AML-193 (cell line): ENCODE measurements at regions not wholly inside any gene's neighbourhood (a gene's known extent, or its start where the extent isn't known, plus 50 kb on each side); places are given as distances from the start of the nearest gene placed in this dataset.

Source experiments
- DNase-seq, 2 experiments: peaks; one replicate each; lab custom pipeline; 2025; lab: John Stamatoyannopoulos, UW

- DNase-seq, result no peak
These were observed 258.1 kb downstream of the IRX2 start for GRCh38 chr5:2493356-2493755.

DNA sequence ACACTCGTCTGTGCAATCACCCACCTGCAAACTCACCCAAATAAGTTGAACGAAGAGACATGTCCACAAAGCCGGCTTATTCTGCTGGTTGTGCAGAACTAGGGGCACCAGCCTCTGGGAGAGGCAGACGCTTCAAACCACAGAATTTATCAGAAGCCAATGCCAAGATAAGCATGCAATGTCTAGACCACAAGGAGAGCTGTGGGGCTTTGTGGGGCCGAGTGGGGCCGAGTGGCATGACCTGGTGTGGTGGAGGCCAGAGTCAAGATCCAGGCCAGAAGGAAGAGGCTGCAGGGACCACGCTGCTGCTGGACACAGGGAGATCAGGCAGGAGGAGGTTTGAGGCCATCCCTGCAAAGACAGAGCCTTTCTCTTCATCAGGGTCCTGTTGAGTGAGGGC is 259.0 kb downstream of the IRX2 start:
- no peak for DNase-seq

DNA sequence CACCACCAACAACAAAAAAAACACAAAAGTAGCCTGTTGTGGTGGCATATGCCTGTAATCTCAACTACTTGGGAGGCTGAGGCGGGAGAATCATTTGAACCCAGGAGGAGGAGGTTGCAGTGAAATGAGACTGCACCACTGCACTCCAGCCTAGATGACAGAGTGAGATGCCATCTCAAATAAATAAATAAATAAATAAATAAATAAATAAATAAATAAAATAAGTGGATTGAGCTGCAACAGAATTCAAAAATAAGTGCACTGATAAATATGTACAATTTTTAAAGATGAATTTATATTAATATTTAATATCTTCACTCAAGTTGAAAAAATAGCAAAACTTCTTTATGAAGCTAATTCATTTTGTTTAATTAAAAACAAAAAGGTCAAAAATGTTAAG is 259.6 kb downstream of the IRX2 start:
- no peak for DNase-seq

GRCh38 chr5:2489306-2489705 is 262.2 kb downstream of the IRX2 start:
- DNase-seq, result no peak

- no peak for DNase-seq
These were observed 262.9 kb downstream of the IRX2 start for GRCh38 chr5:2488593-2488992.

- no peak for DNase-seq
These were observed 264.2 kb downstream of the IRX2 start for GRCh38 chr5:2487152-2487763.

GRCh38 chr5:2486373-2486772 is 265.1 kb downstream of the IRX2 start:
- no peak for DNase-seq

GRCh38 chr5:2482778-2483177 is 268.7 kb downstream of the IRX2 start:
- DNase-seq, result no peak

DNA sequence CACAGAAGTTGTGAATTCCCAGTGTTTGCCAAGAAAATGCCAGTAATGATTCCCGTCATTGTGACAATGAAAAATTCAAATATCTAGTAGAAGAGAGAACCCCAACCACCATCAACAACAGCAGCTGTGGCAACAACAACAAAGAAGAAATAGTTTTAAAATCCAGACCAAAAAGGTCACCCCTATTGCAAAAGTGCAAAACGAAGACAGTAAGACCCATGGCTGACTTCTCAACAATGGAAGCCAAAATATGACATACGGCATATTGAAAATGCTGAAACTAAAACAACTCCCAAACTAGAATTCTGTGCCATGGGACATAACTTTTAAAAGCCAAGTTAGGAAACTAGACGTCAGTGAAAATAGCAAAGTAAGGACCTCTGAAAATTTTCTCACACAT is 270.6 kb downstream of the IRX2 start:
- no peak for DNase-seq

GRCh38 chr5:2475902-2476301 is 275.6 kb downstream of the IRX2 start:
- no peak for DNase-seq

- no peak for DNase-seq
These were observed 278.8 kb downstream of the IRX2 start for GRCh38 chr5:2472670-2473069.

GRCh38 chr5:2471152-2471879 is 280.2 kb downstream of the IRX2 start:
- no peak for DNase-seq

DNA sequence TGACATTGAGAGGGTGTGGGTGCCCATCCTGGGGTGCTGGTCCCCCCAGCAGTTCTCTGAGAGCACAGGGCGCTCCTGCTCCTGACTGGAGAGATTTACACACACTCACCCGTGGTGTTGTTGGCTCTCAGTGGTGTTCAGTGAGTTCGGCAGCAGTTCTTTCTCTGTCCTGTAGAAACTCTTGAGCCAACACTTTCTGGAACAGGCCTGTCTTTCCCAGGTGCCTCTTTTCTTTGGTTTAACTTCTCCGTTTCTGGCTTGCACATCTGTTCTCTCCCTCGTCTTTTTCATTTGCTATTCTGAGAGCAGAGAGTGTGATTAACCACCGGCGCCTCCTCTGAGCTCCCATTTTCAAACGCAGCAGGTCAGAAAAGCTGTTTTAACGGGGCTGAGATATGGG is 284.5 kb downstream of the IRX2 start:
- DNase-seq, result no peak

GRCh38 chr5:2465383-2465782 is 286.1 kb downstream of the IRX2 start:
- no peak for DNase-seq

GRCh38 chr5:2464141-2464540 is 287.3 kb downstream of the IRX2 start:
- DNase-seq, result no peak

GRCh38 chr5:2461701-2462691 is 289.5 kb downstream of the IRX2 start:
- DNase-seq, result no peak

GRCh38 chr5:2460098-2460497 is 291.4 kb downstream of the IRX2 start:
- DNase-seq, result no peak

DNA sequence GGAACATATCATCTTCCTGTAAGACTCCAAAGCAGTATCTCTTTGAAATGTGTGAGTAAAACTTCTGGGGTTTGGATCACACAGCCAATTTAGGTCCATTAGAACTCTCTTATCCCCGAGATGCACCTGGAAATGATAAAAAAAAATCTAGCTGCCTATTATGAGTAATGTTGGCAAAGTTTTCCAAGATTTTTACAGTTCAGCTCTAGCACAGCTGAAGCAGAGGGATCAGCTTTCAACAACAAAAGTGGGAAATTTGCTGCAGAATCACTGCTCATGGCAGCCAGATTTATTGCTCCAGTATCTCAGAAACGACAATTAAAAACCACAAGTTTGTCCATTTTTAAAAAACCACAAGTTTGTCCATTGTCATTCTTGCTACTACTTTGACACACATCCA is 292.2 kb downstream of the IRX2 start:
- no peak for DNase-seq

DNA sequence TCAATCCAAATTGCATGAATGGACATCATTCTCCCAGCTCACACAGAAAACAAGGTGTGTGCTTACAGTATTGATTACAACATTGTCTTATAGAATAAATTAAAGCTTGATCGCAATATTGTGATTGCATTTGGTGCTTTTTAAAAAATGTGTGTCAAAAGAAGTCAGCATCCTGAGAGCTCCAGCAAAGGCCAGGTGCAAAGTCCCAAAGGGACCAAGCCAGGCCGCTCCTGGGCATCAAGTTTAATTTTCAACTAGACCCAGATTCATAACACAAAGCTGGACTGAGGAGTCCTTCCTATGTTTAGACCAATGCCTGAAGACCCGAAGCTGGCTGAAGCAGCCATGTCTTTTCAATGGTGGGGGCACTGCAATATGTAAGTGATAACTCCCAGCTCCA is 295.6 kb downstream of the IRX2 start:
- no peak for DNase-seq

GRCh38 chr5:2454876-2455275 is 296.6 kb downstream of the IRX2 start:
- DNase-seq, result no peak

- DNase-seq, result no peak
These were observed 297.7 kb downstream of the IRX2 start for GRCh38 chr5:2453781-2454180.

GRCh38 chr5:2451100-2451499 is 300.4 kb downstream of the IRX2 start:
- no peak for DNase-seq
